HG03575 (cell line): ENCODE measurements at regions not wholly inside any gene's neighbourhood (a gene's known extent, or its start where the extent isn't known, plus 50 kb on each side); places are given as distances from the start of the nearest gene placed in this dataset.

ENCODE experiments used
- ATAC-seq: cut with Tn5 transposase; IDR thresholded peaks from one replicate; pipeline ENCODE4 v1.9.1; 2021; ENCODE audit not compliant: unreplicated experiment, insufficient number of reproducible peaks, low FRiP score; ENCODE audit errors: extremely low read depth

GRCh38 chr14:31942166-31942841, 134.8 kb upstream of the ARHGAP5 start:
- ATAC-seq: no peak

- ATAC-seq: no peak
Measured at GRCh38 chr14:31943217-31943799, 133.8 kb upstream of the ARHGAP5 start.

GRCh38 chr14:31943861-31944255, 133.2 kb upstream of the ARHGAP5 start:
- ATAC-seq: no peak

- no peak for ATAC-seq
Measured at GRCh38 chr14:31944256-31945073, 132.6 kb upstream of the ARHGAP5 start.

GRCh38 chr14:31945074-31945613, 132.0 kb upstream of the ARHGAP5 start:
- no peak for ATAC-seq

GRCh38 chr14:31945701-31946100, 131.4 kb upstream of the ARHGAP5 start:
- ATAC-seq: no peak

- no peak for ATAC-seq
Measured at GRCh38 chr14:31947076-31947475, 130.0 kb upstream of the ARHGAP5 start.

- no peak for ATAC-seq
Measured at GRCh38 chr14:31947680-31948595, 129.2 kb upstream of the ARHGAP5 start.

GRCh38 chr14:31949709-31950108, 127.4 kb upstream of the ARHGAP5 start:
- ATAC-seq: no peak

GRCh38 chr14:31950331-31950730, 126.8 kb upstream of the ARHGAP5 start:
- ATAC-seq: no peak

GRCh38 chr14:31950764-31951637, 126.1 kb upstream of the ARHGAP5 start:
- no peak for ATAC-seq

GRCh38 chr14:31951638-31951964, 125.5 kb upstream of the ARHGAP5 start:
- no peak for ATAC-seq

- no peak for ATAC-seq
Measured at GRCh38 chr14:31952573-31952972, 124.5 kb upstream of the ARHGAP5 start.

- no peak for ATAC-seq
Measured at GRCh38 chr14:31953210-31953609, 123.9 kb upstream of the ARHGAP5 start.

GRCh38 chr14:31954991-31955390, 122.1 kb upstream of the ARHGAP5 start:
- ATAC-seq: no peak

- no peak for ATAC-seq
Measured at GRCh38 chr14:31955936-31956579, 121.0 kb upstream of the ARHGAP5 start.

- ATAC-seq: no peak
Measured at GRCh38 chr14:31957565-31957964, 119.5 kb upstream of the ARHGAP5 start.

- no peak for ATAC-seq
Measured at GRCh38 chr14:31960039-31960438, 117.1 kb upstream of the ARHGAP5 start.
